HFF-Myc (cell line): ENCODE measurements at regions not wholly inside any gene's neighbourhood (a gene's known extent, or its start where the extent isn't known, plus 50 kb on each side); places are given as distances from the start of the nearest gene placed in this dataset.

Experiments
- DNase-seq: peaks from one replicate; pipeline ENCODE4 v3.0.0-alpha.2; 2011; ENCODE audit warnings: low read depth; ENCODE audit errors: extremely low read depth
- H3K4me3 ChIP-seq: replicated peaks from 2 replicates; pipeline ENCODE4 v1.5.1; 2011; ENCODE audit warnings: low read depth, mild to moderate bottlenecking, control low read depth, low read length
- TF ChIP-seq, protein P1 (sequence below): IDR thresholded peaks from 2 replicates; pipeline ENCODE4 v1.5.1; 2012; ENCODE audit warnings: mild to moderate bottlenecking, low read depth, low read length, control low read depth; ENCODE audit errors: missing control alignments

DNA sequence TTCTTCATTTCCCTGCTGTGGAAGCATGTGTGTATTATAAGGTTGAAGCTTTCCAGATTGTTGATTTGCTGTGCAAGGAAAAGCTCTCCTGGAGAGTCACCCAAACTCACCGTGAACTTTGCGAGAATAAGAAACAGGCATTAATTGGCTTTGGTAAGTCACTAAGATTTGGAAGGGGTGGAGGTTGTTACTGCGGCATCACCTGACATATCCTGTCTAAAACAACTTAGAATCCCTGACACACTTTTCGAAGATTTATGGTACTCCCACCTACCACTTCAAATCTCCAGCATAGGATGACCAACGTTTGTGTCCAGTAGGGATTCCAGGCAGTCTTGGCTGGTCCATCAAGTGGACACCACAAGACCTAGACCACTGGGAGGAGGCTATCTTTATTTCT, 518.3 kb downstream of the MN1 start:
- TF ChIP-seq, protein P1, sequence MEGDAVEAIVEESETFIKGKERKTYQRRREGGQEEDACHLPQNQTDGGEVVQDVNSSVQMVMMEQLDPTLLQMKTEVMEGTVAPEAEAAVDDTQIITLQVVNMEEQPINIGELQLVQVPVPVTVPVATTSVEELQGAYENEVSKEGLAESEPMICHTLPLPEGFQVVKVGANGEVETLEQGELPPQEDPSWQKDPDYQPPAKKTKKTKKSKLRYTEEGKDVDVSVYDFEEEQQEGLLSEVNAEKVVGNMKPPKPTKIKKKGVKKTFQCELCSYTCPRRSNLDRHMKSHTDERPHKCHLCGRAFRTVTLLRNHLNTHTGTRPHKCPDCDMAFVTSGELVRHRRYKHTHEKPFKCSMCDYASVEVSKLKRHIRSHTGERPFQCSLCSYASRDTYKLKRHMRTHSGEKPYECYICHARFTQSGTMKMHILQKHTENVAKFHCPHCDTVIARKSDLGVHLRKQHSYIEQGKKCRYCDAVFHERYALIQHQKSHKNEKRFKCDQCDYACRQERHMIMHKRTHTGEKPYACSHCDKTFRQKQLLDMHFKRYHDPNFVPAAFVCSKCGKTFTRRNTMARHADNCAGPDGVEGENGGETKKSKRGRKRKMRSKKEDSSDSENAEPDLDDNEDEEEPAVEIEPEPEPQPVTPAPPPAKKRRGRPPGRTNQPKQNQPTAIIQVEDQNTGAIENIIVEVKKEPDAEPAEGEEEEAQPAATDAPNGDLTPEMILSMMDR, result no peak
- no peak overlapping the region for H3K4me3 ChIP-seq
- DNase-seq, result no peak

DNA sequence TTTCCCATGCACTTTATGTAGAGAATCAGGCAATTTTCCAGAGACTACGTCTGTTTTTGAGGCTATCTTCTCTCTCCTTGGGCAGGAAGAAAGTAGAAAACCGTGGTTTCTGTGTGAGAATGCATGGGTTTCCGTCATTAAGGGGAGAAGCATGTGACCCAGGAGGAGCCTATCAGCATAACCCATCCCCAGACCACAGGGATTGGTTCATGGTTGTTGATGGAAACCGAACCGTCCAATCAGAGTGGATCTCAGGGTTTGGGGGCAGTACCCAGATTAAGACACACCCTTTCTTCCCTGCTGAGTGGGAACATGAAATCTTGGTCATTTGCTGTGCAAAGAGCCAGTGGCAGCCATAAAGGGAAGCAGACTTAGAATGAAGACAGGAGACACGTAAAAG, 517.8 kb downstream of the MN1 start:
- TF ChIP-seq, protein P1, result no peak
- no peak for DNase-seq

DNA sequence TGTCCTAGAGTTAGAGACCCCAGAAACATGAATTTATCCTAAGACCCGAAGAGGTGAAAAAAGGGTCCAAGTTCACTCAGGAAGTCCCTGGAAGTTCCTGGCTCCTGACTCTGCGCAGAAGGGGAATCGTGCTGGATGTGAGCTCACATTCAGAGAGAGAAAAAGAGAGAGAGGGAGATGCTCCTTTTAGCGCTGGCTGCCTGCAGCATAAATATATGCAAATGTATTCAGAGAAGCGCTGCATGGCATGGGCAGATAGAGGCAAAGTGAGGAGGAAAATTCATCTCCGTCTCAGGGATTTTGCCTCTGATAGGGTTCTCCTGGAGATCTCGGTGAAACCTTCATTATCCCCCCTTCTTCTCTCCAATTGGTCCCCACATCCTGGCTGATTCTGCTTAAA, 517.2 kb downstream of the MN1 start:
- DNase-seq, result no peak
- TF ChIP-seq, protein P1, result no peak
- H3K4me3 ChIP-seq, result no peak overlapping the region

More for the DNA sequence above, 517.8 kb downstream of the MN1 start:
- H3K4me3 ChIP-seq, result no peak overlapping the region

DNA sequence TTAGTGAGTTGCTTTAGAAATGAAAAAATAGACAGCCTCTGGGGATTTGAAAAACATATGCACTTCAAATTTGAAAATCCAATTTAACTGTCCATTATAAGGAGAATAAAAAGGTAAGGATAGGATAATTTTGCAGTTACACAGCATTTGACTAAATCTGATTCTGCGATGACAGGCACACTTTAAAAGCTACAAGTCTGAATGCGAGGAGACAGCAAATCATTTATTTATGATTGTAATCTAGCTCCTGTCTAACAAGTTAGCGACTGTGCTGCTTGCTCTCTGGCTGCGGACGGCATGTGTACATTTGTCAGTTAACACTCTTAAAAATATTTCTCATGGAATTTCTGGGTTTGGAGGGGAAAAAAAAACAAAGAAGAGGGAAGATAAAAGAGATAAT, 514.8 kb downstream of the MN1 start:
- no peak overlapping the region for H3K4me3 ChIP-seq
- no peak for DNase-seq
- TF ChIP-seq, protein P1, result no peak

DNA sequence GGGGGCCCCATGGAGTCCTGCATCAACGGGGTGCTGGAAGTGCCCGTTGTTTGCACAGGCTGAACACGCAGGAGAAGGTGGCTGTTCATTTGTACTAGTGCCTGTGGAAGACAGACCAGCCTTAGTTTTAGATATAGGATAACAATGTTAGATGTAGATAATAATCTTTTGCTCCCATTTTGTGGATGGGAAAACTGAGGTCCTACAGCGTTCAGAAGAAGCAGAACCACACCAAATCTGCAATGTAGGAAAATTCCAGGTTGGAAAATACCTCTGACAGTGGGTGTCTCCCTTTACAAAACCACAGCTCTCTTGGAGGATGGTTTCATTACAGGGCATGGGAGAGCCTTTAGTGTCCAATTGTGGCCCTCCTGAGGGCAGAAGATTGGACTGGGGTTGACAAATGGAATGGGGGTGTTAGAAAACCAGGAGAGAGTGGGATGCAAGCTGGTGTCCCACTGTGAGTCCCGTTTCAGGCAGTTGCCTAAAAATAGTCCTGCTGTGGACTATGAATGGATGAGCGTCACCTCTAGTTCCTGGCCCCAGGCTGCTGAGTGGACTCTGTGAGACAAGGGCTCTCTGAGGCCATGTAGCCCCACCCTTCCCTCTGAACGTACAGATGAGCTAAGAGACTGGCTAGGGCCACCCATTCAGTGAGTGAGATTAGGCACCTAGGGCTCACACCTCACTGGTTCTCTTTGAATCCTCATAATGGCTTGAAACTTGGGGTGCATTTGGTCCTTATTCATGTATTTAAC, 508.8 kb downstream of the MN1 start:
- no peak overlapping the region for H3K4me3 ChIP-seq
- TF ChIP-seq, protein P1, result no peak
- DNase-seq, result no peak

DNA sequence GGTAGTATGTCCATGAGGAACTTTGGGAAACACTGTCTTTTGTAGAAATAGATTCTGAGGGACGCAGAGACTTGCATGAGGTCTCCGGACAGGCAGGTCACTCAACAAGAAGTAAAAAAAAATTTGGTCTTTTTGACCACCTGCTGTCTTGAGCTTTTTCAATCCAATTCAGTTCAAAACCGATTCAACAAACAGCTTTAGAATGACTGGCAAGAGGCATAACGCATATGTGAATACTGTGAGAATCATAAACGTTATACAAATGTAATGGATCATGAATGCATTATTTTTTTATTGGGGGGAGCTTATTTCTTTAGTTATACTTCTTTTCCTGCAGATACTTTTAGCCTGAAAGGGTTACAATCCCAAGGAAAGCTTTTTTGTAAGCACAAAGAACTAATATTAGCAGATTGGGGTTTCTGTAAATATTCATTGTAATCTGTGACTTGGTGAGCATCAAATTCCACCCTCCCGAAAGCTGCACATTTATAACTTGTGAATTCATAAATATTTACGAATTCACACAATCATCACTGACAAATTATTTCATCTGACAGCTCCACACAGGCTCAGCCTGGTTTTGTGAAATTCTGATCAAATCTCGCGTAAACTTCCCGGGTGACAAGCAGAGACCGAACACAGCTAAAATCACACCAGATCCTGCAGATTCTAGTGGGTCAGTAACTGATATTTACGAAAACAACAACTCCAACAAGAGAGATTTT, 507.7 kb downstream of the MN1 start:
- TF ChIP-seq, protein P1, result no peak
- no peak for DNase-seq
- no peak overlapping the region for H3K4me3 ChIP-seq
